ENCODE measurements at regions not wholly inside any gene's neighbourhood (a gene's known extent, or its start where the extent isn't known, plus 50 kb on each side); places are given as distances from the start of the nearest gene placed in this dataset.

- TF ChIP-seq CTCF (IDR thresholded peaks at IDR 0.05; ENCODE audit: borderline replicate concordance, extremely low read depth, low read length, poor library complexity, severe bottlenecking) (no peak), EZH2 (IDR thresholded peaks at IDR 0.05; ENCODE audit: borderline replicate concordance, low read depth, low read length, severe bottlenecking) (no peak)
These were observed 399.2 kb downstream of the IRX2 start for GRCh38 chr5:2352101-2352861.

Data from DND-41 (cell line).